ENCODE measurements at regions not wholly inside any gene's neighbourhood (a gene's known extent, or its start where the extent isn't known, plus 50 kb on each side); places are given as distances from the start of the nearest gene placed in this dataset.

DNA sequence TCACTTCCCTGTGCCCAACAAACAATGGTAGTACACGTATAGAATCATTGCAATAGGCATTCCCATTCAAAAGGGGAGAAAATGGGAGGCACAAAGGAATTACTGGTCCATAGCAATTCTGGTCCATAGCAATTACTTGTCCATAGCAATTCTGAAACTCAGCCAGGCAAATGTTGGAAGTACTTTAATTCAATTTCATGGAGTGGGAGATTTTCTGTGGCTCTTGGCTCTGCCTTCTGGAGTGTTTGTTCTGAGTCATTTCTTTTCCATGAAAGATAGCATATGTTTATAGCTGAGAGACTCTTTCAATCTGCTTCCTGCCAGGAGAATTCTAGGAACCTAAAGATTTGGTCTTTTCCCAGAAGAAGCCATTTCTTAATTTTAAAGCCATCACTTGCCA lies 182.8 kb upstream of the ELAC2 start:
- H3K4me3 ChIP-seq (ENCODE audit: low read depth, low read length) = no peak overlapping the region
- TF ChIP-seq, protein P1, sequence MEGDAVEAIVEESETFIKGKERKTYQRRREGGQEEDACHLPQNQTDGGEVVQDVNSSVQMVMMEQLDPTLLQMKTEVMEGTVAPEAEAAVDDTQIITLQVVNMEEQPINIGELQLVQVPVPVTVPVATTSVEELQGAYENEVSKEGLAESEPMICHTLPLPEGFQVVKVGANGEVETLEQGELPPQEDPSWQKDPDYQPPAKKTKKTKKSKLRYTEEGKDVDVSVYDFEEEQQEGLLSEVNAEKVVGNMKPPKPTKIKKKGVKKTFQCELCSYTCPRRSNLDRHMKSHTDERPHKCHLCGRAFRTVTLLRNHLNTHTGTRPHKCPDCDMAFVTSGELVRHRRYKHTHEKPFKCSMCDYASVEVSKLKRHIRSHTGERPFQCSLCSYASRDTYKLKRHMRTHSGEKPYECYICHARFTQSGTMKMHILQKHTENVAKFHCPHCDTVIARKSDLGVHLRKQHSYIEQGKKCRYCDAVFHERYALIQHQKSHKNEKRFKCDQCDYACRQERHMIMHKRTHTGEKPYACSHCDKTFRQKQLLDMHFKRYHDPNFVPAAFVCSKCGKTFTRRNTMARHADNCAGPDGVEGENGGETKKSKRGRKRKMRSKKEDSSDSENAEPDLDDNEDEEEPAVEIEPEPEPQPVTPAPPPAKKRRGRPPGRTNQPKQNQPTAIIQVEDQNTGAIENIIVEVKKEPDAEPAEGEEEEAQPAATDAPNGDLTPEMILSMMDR (IDR thresholded peaks at IDR 0.05; ENCODE audit: low read depth, low read length) = no peak

DNA sequence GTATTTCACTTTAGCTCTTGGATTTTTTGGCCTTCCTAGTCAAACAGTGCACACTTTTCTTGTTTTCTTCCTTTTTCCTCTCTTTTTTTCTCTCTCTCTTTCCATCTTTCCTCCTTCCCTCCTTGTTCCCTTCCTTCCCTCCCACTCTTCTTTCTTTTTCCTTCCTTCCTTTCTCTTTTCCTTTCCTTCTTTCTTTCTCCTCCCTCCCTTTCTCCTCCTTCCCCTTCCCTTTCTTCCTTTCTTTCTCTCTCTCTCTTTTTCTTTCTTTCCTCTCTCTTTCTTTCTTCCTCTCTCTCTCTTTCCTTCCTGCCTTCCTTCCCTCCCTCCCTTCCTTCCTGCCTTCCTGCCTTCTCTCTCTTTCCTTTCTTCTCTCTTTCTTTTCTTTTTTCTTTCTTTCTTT lies 181.6 kb upstream of the ELAC2 start:
- TF ChIP-seq, protein P1 (IDR thresholded peaks at IDR 0.05; ENCODE audit: low read depth, low read length) = no peak

DNA sequence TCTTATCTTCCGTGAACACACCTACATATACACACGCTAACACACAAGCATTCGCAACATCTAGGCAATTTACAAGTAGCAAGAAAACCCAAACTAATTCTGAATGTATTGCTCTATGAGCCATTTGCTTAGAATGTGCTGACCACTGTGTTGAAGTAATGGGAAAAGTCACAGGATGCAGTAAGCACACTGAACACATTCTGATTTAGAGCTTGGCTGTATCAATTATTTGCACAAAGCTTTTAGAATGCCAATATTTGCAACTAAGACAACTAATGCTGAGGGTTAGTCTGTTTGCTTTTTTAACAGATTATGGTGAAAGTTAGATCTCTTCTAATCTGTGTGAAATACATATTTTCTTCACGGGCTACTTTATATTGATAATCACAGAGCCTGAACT lies 179.8 kb upstream of the ELAC2 start:
- H3K4me3 ChIP-seq (ENCODE audit: low read depth, low read length) = no peak overlapping the region
- TF ChIP-seq, protein P1 (IDR thresholded peaks at IDR 0.05; ENCODE audit: low read depth, low read length) = no peak

More for the DNA sequence above, 181.6 kb upstream of the ELAC2 start:
- H3K4me3 ChIP-seq (ENCODE audit: low read depth, low read length) = no peak overlapping the region

DNA sequence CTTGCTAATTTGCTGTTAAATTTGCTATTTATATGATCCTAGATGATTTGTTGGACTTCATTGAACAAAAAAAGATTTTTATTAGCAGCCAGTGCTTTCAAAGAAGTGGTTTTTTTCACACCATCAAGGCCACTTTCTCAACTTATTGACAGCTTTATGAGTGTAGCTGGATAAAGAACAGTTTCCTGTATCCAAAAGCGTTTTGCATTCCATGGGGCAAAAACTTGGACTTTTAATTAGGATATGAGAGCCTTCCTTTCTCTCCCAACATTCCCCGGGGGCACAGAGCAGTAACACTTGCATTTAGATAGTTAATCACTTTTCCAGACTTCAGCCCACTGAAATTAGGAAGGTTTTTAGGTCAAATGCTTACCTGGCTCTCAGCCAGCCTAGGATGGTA lies 177.1 kb upstream of the ELAC2 start:
- TF ChIP-seq, protein P1 (IDR thresholded peaks at IDR 0.05; ENCODE audit: low read depth, low read length) = no peak
- H3K4me3 ChIP-seq (ENCODE audit: low read depth, low read length) = no peak overlapping the region

DNA sequence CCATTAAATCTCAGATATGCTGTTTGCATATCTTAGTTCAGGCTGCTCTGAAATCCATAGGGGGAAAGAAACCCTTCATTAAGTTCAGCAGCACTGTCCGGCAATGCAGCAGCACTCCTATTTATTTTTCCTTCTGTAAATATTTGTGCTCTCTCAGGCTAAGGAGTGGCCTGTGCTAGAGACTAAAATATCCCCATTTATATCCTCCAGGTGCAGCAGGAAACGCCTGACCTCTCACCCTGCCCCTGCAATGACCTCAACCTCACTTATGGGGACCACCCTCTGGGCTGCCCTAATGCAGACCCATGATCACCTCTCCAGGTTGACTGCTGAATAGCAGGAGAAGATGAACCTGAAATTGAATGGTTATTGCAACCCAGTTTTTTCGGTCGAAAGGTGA lies 165.0 kb upstream of the ELAC2 start:
- TF ChIP-seq, protein P1 (IDR thresholded peaks at IDR 0.05; ENCODE audit: low read depth, low read length) = no peak
- no peak overlapping the region for H3K4me3 ChIP-seq (ENCODE audit: low read depth, low read length)

DNA sequence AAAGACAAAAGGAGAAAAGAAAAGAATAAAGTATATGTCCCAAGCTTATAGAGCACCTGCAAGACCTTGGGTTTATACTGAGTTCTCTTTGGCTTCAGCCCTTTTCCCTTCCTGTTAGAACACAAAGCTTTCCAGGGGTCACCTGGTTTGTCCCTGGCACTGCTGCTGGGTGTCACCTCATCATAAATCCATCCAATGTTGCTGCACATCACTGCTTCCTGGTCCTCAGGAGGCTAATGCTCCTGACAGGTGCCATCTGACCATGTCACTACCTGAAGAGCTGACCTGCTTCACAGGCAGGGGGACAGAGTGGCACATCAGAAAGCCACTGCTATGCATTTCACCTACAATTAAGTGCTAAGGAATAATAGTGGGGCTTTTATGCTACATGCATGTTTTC lies 164.6 kb upstream of the ELAC2 start:
- H3K4me3 ChIP-seq (ENCODE audit: low read depth, low read length) = no peak overlapping the region
- TF ChIP-seq, protein P1 (IDR thresholded peaks at IDR 0.05; ENCODE audit: low read depth, low read length) = no peak

DNA sequence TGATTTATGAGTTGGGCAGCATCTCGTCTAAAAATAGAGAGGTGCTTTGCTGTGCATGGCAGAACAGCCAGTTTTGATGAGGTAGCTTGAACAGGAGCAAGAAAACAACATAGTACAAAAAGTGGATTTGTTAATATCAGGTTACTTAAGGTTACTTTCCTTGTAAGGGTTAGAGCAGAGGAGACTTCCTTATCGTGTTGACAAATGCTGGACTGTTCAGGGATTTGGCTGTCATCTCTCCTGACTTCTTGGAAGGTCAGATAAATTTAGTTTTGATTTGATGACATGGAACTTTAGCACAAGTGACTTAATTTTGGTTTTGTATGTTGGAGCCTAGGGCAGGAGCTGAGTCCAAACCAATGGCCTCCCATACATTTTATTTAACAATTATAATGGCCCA lies 163.9 kb upstream of the ELAC2 start:
- no peak overlapping the region for H3K4me3 ChIP-seq (ENCODE audit: low read depth, low read length)

More for the DNA sequence above, 163.9 kb upstream of the ELAC2 start:
- TF ChIP-seq, protein P1 (IDR thresholded peaks at IDR 0.05; ENCODE audit: low read depth, low read length) = no peak

Data from WI38 (cell line).